Stimulated activated CD8-positive, alpha-beta memory T cell treated with anti-CD3 and anti-CD28 coated beads, Interleukin-2, amount 100 ng/mL, for 48 hours (primary cell): ENCODE measurements at regions not wholly inside any gene's neighbourhood (a gene's known extent, or its start where the extent isn't known, plus 50 kb on each side); places are given as distances from the start of the nearest gene placed in this dataset.
"Not testable (repeated sequence)": the region's sequence is repeated elsewhere in the genome, so short reads cannot be mapped to it uniquely, and the experiment has no call there.

ENCODE experiments used
- DNase-seq, 2 donors: peaks; one replicate each; pipeline ENCODE4 v3.0.0-alpha.2; 2020; ENCODE audit warnings: low read depth in 2 of 2

DNA sequence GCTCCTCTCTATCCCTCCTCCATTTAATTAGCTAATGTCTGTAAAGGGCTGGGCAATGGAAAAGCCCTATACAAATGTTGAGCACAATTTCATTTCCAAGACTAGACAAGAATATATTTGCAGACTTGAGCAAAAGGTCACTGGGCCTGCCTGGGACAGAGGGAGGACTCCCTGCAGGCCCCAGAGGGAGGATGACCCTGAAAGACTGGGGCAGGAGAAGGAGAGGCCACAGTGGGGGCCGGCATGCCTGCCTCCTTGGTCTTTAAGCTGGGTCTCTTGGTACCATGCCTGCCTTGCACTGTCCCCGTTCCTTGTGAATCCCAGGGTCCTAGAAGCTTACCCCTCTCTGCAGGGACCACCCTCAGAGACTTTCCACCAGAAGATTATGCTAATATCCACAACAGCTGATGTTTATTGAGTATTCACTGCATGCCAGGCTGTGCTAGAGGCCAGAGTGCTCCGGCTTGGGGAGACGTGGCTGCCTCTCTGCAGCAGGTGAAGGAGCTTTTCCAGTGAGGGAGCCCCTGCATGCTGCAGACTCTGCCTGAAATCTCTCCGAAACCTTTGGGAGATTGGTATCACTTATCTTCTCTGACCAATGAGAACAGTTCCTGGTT is 72.7 kb upstream of the HSPA9 start:
- DNase-seq, result no peak

DNA sequence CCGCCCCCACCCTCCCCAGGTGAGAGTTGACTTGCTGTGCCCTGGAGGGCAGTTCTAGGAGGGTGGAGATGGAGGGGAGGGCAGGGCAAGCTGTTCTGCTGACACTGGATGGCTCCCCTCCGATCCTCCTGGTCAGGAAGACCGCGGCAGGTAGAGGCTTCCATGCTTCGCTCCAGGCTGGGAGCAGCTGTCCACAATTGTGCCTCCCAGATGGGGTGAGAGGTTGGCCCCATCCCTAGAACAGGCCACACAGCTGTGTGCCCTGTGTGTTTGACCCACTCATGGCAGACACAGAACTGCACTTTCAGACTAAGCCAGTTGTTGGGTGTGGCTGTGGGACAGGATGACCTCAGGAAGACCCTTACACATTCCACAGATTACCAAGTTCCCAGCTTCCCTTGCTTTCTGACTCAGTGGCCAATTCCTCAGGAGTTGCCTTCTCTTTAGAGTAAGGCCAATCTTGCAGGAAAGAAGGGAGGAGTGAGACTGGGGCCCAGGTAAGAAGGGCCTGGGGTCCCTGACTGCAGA is 72.1 kb upstream of the HSPA9 start:
- DNase-seq, result no peak

DNA sequence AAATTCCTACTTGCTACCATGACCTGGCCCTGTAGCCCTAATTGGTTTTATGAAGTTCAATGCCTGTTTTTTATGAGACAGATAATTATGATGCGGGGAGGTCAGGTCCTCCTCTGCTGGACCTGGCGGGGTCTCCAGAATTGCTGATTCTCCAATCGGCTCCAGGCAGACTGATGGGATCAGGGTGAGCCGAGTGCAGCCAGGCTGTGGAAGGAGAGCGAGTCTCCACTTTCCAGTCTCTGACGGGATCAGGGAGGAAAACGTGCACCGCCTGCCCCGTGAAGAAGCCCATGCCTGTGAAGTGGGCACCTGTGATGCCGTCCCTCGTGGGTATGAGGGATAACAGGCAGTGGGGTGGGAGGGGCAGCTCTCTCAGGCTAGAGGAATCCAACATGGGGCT is 71.5 kb upstream of the HSPA9 start:
- no peak for DNase-seq

DNA sequence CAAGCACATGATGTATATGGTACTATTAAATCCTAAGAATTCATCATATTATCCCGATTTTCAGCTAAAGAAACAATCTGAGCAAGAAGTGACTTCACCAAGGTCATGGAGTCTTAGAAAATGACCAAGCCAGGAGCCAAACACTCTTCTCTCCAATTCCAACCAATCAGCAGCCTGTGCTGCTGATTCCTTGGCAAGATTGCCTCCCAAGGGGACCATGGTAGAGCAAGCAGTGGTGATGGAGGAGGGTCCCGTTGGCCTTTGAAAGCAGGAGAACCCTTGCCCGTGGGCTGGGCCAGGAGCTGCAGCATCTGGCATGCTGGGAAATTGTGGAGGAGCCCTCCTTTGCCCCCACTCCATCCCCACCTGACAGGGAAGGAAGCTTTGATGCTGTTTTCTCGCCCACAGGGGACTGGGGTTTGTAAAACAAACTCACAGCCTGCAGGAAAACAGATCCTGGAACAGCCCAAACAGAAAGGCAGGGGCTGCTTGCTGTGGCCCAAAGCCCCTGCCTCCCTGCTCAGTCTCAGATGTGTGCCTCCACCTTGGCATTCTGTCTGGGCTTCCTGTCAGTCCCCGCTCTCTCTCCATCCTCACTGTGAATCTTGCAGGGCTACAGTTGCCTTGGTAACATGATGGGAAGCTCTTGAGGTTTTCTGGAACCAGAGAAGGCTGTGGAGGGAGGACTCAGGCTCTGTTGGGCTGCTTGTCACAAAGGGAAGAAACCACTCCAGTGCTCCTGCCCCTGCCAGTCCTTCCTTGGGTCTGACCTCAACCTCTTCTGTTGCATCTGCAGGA is 70.8 kb upstream of the HSPA9 start:
- DNase-seq, result no peak

DNA sequence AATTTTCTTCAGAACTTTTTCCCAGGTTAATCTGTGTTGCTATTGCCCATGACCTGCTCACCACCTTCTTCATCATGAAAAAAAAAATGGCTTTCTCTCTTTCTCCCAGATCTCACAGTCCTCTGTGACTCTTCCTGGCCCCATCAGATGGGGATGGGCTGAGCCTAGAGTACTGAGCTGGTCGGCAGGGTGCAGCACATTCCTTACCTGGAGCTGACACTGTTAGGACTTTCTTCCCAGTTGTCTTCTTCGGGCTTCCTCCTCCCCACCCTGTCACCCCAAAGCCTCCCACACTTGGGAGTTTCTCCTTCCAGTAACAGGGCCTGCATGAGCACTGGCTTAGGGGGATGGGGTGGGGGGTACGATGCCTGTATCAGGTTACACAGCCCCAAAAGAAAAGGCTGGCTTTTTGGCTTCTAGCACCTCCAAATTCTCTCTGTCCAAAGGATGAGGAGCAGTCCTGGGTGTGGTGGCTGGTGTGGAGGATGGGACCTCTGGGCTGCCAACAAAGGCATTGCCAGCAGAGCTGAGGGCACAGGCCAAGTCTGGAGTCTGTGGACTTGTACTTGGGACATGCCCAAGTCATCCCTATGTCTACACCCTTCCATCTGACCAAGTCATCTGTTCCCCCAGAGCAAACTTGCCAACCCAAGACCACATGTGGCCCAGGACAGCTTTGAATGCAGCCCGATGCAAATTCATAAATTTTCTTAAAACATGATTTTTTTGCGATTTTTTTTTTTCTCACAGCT is 68.0 kb upstream of the HSPA9 start:
- DNase-seq, result no peak

DNA sequence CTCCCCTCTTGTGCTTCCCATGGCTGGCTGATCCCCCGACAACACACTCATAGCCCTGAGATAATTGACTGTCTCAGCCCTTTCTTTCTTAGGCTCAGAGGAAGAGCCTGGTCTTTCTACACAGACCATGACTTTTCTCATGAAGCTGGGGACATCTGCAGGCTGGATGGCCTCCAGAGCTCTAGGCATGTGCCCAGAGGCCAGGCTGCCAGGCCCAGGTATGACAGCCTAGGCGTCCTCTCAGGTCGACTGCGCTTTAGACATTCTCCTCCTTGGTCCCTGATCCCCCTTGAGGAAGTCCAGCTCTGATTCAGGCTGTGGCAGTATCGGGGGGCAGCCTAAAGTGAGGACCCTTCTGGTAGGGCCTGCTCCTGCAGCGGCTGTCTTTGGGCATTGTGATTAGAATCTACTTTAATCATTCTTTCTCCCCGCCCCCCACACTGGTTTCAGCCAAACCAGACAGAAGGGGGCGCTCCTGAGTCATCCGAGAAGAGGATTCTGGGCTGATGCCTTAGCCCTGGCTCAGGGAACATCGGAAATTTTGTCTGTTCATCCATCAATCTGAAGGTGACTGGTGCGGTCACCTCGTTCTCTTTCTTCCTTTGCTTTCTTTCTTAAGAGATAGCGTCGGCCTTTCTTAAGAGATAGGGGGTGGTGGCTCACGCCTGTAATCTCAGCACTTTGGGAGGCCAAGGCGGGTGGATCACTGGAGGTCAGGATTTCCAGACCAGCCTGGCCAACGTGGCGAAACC is 66.5 kb upstream of the HSPA9 start:
- DNase-seq, result peak; percentile 73 to 78

DNA sequence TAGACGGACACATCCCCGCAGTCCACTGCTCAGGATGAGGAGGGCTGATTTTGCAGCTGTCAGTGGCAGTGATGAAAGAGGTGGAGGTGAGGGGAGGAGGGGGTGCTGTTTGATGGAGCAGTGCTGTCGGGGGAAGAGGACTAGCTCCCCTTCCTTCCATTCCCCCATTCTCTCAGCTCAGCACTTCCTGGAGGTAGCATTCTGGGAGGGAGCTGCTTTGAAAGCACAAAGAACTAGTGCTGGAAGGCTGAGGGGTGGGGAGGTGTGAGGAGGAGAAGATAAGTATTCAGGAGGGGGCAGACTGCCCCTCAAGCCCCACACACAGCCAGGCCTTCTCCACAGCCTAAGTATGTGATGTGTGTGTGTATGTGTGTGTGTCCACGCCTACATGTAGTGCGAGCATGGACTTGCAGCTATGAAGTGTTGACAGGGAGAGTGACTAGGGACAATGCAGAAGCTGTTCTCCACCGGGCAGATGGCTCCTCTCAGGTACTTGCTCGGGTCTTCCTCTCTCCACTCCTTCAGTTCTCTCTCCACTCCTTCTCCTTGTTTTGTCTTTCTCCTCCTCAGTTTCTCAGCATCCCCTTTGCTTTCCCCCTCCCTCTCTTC is 65.5 kb upstream of the HSPA9 start:
- no peak for DNase-seq

DNA sequence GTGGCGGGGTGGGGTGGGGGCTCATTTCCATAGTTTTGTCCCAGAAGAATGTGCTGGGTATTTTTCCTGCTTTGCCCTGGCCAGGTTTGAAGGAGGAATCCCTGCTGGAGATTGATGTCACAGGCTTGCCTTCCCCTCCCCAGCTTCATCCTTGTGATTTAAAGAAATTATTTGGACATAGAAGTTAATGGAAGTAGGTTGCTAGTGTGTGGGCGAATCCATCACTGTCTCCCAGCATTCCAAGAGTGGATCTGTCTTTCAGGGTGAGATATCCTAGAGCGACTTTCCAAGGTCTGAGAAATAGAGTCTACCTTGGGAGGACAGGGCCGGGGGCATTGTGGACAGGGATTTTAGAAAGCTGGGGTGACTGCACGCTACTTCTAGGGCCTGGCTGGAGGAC is 64.9 kb upstream of the HSPA9 start:
- no peak for DNase-seq

DNA sequence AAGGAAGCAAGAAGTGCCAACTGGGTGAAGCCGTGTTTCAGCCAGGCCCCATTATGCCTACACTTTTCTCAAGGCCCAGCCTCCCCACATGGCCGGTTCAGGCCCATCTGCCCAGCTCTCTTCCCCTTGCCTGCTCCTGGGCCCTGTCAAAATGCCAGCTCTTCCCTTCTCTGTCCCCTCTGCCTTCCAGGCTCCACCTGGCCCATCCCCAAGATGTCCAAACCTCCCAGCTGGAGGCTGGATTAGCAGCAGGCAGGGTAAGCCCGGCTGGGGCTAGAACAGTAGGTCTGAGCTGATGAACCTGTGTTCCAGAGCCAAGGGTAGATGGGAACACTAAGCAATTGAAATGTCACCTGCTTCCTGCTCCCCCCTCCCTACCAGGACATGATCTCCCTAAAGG is 64.1 kb upstream of the HSPA9 start:
- no peak for DNase-seq

DNA sequence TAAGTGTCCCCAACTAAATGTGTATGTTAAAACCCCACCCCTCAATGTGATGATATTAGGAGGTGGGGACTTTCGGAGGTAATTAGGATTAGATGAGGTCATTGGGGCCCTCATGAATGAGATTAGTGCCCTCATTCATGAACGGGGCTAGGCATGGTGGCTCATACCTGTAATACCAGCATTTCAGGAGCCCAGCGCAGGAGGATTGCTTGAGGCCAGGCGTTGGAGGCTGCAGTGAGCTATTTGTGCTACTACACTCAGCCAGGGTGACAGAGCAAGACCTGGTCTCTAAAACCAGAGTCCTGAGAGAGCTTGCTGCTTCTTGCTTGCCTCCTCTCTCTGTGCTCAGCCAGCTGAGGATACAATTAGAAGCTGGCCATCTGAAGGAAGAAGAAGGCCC is 62.1 kb upstream of the HSPA9 start:
- DNase-seq, result no peak

DNA sequence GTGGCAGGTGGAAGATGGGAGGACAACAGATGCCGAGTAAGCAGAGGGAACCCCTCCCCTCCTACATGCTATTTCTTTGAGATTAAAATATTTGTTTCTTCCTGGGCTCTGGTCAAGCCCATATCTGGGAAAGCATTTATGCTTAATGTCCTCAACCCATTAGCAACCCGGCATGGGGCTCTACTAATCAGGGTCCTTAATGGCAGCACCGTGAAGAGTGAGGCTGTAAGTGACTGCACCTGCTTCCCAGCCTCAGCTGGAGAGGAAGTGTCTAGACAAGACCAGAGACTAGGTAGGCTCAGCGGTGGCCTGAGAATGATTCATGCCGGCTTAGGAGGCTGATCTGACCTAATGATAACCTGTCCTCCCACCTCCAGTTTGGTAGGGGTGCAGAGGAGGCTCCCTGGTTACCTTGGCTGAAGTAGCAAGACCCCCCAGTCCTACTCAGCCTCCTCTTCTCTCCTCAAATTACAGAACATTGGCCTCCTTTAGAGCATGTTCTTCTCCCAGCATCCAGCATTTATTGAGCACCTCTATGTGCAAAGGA is 61.3 kb upstream of the HSPA9 start:
- DNase-seq, result no peak

DNA sequence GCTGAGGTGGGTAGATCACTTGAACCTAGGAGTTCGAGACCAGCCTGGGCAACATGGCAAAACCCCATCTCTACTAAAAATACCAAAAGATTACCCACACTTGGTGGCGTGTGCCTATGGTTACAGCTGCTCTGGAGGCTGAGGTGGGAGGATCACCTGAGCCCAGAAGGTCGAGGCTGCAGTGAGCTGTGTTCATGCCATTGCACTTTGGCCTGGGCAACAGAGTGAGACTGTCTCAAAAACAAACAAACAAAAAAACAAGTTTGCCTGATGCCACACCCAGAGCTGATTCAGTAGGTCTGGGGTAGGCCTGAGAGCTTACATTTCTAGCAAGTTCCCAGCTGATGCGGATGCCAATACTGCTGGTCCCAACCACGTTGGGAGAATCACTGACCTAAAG is 60.5 kb upstream of the HSPA9 start:
- no peak for DNase-seq

DNA sequence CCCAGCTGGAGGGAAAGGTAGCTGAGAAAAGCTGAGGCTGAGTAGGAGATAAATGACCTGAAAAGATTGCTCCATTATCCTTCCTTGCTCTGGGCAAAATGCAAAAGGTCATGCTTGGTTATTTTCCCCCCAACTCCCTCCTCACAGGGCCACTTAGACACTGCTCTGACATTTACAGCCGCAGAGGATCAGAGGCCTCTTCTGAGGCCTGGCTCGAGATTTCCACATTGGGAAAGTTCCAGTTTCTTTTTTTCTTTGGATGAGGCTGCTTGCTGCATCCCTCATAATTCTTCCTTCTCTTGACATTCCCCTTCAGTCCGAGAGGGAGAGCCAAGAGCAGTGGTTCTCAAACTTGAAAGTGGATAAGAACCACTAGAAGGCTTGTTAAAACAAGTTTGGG is 60.1 kb upstream of the HSPA9 start:
- no peak for DNase-seq

DNA sequence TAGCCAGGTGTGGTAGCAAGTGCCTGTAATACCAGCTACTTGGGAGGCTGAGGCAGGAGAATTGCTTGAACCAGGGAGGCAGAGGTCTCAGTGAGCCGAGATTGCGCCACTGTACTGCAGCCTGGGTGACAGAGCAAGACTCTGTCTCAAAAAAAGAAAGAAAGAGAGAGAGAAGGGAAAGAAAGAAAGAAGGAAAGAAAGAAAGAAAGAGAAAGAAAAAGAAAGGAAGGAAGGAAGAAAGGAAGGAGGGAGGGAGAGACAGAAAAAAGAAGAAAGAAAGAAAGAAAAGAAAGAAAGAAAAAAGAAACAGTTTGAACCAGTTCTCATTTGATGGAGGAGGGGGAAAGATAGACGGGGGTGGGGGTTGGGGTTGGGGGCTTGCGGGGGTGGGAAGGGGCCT is 59.6 kb upstream of the HSPA9 start:
- DNase-seq, result not testable (repeated sequence)

DNA sequence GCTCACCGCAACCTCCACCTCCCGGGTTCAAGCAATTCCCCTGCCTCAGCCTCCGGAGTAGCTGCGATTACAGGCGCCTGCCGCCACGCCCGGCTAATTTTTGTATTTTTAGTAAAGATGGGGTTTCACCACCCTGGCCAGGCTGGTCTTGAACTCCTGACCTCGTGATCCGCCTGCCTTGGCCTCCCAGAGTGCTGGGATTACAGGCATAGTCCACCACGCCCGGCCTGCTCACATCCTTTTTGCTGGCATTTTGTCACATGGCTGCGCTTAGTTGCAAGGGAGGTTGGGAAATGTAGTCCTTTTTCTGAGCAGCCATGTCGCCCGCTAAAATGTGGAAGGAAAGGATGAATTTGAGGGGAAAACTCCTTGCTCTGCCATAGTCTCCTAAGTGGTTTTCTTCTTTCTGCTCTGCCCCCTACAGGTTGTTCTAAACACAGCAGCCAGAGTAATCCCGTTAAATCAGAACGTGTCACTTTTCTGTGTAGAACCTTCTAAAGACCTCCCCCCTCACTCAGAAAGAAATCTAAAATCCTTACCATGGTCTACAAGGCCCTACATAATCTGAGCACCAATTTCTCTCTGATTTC is 57.8 kb upstream of the HSPA9 start:
- DNase-seq, result no peak

DNA sequence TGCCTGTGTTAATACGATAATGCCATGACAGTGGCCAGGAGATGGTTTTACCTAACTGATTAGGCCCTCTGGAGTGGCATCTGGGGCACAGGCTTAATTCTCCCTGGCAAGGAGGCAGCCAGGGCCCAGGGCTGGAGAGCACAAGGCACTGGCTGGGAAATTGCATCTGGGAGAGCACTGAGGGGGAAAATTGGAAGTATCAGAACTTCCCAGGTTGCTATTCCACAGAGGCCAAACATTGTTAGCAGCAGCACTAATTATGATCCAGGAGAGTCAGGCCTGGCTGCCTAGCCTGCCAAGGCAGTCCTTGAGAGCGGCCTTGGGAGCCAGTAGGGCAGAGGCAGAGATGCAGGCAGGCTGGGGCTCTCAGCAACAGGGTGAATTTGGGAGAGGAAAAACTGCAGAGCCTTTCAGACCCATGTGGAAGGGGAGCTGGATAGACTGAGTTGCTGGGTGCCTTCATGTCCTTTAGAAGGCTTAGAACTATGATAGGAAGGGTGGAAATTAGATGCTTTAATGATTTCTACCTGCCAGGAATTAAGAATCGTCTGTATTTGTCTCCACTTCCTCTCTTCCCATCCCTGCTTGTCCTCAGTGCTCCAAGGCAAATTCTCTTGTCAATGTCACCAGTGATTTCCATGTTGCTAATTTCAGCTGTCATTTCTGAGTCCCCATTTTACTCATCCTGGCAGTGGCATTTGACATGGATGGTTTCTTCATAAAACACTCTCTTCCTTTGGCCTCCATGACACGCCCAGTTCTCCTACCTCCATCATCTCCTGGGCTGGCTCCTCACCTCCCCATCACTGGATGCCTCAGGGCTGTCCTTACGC is 56.1 kb upstream of the HSPA9 start:
- no peak for DNase-seq

DNA sequence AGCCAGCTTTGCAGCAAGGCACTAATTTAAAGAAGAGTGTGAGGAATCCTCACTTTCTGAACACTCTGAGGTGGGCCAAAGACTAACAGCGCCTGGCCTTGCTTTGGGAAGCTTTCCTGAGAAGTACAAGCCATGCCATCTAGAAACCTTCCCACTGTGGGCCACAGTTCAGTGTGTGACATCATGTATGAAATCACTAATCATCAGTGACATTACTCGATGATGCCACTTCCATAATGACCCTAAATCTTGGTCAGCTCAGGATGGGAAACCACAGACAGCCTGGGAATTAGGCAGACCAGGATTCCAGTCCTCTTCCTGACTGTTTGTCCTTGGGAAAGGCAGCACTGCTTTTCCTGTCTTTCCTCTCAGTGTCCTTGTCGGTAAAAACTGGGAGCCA is 54.2 kb upstream of the HSPA9 start:
- DNase-seq, result no peak

DNA sequence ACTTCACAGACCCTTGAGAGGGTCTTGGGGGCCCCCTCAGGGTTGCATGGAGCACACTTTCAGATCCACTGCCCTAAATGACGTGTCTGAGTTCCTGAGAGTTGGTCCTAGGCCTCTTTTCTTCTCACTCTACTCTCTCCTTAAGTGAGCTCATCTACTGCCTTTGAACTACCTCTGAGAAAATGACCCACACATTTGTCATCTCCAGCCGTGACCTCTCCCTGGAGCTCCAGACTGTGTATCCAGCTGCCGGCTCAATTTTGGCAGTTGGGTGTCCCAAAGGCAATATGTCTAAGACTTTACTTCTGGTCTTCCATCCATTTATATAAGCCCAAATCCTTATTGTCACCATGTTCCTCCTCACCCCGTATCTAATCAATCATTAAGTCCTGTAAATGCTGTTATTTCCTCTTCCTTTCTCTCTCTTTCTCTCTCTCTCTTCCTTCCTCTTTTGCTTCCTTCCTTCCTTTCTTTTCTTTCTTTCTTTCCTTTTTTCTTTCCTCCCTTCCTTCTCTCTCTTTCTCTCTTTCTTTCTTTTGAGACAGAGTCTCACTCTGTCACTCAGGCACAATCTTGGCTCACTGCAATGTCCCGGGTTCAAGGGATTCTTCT is 51.2 kb upstream of the HSPA9 start:
- no peak for DNase-seq

DNA sequence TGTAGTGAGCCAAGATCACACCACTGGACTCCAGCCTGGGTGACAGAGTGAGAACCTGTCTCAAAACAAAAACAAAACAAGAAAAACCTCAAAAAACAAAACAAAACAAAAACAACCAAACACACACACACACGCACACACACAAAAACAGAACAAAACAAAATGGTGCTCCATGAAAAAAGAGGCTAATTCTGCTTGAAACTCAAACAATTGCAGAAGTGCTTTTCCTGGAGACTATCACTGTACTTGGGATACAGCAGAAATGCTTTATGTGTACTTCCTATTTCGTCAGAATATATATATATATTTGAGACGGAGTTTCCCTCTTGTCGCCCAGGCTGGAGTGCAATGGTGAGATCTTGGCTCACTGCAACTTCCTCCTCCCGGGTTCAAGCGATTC is 49.9 kb upstream of the HSPA9 start:
- no peak for DNase-seq
